SK-N-SH (cell line): ENCODE measurements at regions not wholly inside any gene's neighbourhood (a gene's known extent, or its start where the extent isn't known, plus 50 kb on each side); places are given as distances from the start of the nearest gene placed in this dataset.

Experiments used
- CTCF ChIA-PET: fragments of 300-600, 350-600 bp; formaldehyde crosslinking; extraction: SDS; loops from one replicate; lab custom pipeline; 2021; lab: Yijun Ruan, JAX
- POLR2A ChIA-PET: fragments of 350-600 bp; sonication (Branson Sonifier 250); formaldehyde crosslinking; extraction: SDS; loops from one replicate; lab custom pipeline; 2020; ENCODE audit warnings: antibody characterized with exemption, inconsistent platforms; lab: Yijun Ruan, JAX
- DNase-seq: peaks from one replicate; pipeline ENCODE4 v3.0.0; 2012
- H2AFZ ChIP-seq: fragments of 200-600 bp; sonication (generic); 2 replicates; pipeline ENCODE4 v1.8.1; 2016; ENCODE audit warnings: antibody characterized with exemption, mild to moderate bottlenecking, low read depth
- H3F3A ChIP-seq: fragments of 200-600 bp; sonication (generic); replicated peaks from 2 replicates; pipeline ENCODE3; 2016; ENCODE audit warnings: antibody characterized with exemption, mild to moderate bottlenecking; ENCODE audit not compliant: insufficient read depth
- H3K27ac ChIP-seq, 2 experiments: fragments of 200-500 bp in 1 of 2; fragments of 200-600 bp in 1 of 2; sonication (Bioruptor generic) in 1 of 2; sonication (generic), shearing (Covaris generic) in 1 of 2; 2 replicates each; pipeline versions ENCODE4 v1.5.1 to v1.6.1; 2014 to 2016; ENCODE audit warnings: low read depth in 2 of 2, inconsistent platforms in 1 of 2, low read length in 1 of 2, mild to moderate bottlenecking in 1 of 2, mixed read lengths in 1 of 2
- H3K27me3 ChIP-seq: fragments of 200-600 bp; sonication (generic), shearing (Covaris generic); 2 replicates; pipeline ENCODE4 v1.6.1; 2016; ENCODE audit warnings: mixed run types; ENCODE audit not compliant: insufficient read depth
- H3K36me3 ChIP-seq, 2 experiments: fragments of 200-500 bp in 1 of 2; fragments of 200-600 bp in 1 of 2; sonication (Bioruptor generic) in 1 of 2; sonication (generic) in 1 of 2; replicated peaks in 1 of 2; 2 replicates each; pipeline versions ENCODE3 to v1.5.1; 2014 to 2016; ENCODE audit warnings: low read length in 1 of 2, mild to moderate bottlenecking in 1 of 2; ENCODE audit not compliant: insufficient read depth in 2 of 2, control insufficient read depth in 1 of 2
- H3K4me1 ChIP-seq, 2 experiments: fragments of 200-500 bp in 1 of 2; fragments of 200-600 bp in 1 of 2; sonication (Bioruptor generic) in 1 of 2; sonication (generic), shearing (Covaris generic) in 1 of 2; 2 replicates each; pipeline versions ENCODE4 v1.5.1 to v1.6.1; 2014 to 2016; ENCODE audit warnings: low read depth in 1 of 2, low read length in 1 of 2, mixed run types in 1 of 2; ENCODE audit not compliant: insufficient read depth in 2 of 2, control insufficient read depth in 1 of 2
- H3K4me2 ChIP-seq: fragments of 200-600 bp; sonication (generic), shearing (Covaris generic); 2 replicates; pipeline ENCODE4 v1.6.1; 2017; ENCODE audit warnings: mixed run types
- H3K4me3 ChIP-seq, 2 experiments: fragments of 200-500 bp in 1 of 2; fragments of 200-600 bp in 1 of 2; sonication (Bioruptor generic) in 1 of 2; sonication (generic), shearing (Covaris generic) in 1 of 2; 2 replicates each; pipeline versions ENCODE4 v1.5.1 to v1.8.1; 2014 to 2016; ENCODE audit warnings: low read depth in 2 of 2, inconsistent platforms in 1 of 2, low read length in 1 of 2, mild to moderate bottlenecking in 1 of 2, mixed read lengths in 1 of 2, moderate library complexity in 1 of 2
- H3K79me2 ChIP-seq: fragments of 200-600 bp; sonication (generic); 2 replicates; pipeline ENCODE4 v1.8.1; 2017; ENCODE audit warnings: mild to moderate bottlenecking; ENCODE audit not compliant: insufficient read depth
- H3K9ac ChIP-seq: fragments of 200-600 bp; sonication (generic); 2 replicates; pipeline ENCODE4 v1.6.1; 2017; ENCODE audit warnings: mixed run types
- H3K9me2 ChIP-seq: fragments of 200-600 bp; sonication (generic); 2 replicates; pipeline ENCODE4 v1.6.1; 2017; ENCODE audit warnings: mixed run types
- H3K9me3 ChIP-seq: fragments of 200-600 bp; sonication (generic); 2 replicates; pipeline ENCODE4 v1.6.1; 2017; ENCODE audit warnings: mixed run types, mild to moderate bottlenecking, moderate library complexity
- H4K20me1 ChIP-seq: fragments of 200-600 bp; sonication (generic); 2 replicates; pipeline ENCODE4 v1.6.1; 2017; ENCODE audit warnings: mild to moderate bottlenecking, mixed run types; ENCODE audit not compliant: insufficient read depth
- CHD2 ChIP-seq: fragments of 150-350 bp; IDR thresholded peaks from 2 replicates; pipeline ENCODE4 v1.6.1; 2018; ENCODE audit warnings: low read length; ENCODE audit not compliant: partially characterized antibody
- CTCF ChIP-seq: fragments of 200-600 bp; sonication (generic); IDR thresholded peaks from 2 replicates; pipeline ENCODE4 v1.6.1; 2017; ENCODE audit warnings: antibody characterized with exemption, mild to moderate bottlenecking, moderate library complexity
- ELF1 ChIP-seq: IDR thresholded peaks from 2 replicates; pipeline ENCODE4 v1.4.0; 2012
- EP300 ChIP-seq, 2 experiments: IDR thresholded peaks; 2 replicates each; pipeline versions ENCODE4 v1.4.0 to v1.6.1; 2012; ENCODE audit warnings: borderline replicate concordance in 1 of 2, low read depth in 1 of 2, low read length in 1 of 2
- FOXM1 ChIP-seq: IDR thresholded peaks from 2 replicates; pipeline ENCODE4 v1.4.0; 2012; ENCODE audit warnings: low read depth, mild to moderate bottlenecking
- GATA2 ChIP-seq: sonication (generic); formaldehyde crosslinking; IDR thresholded peaks from 2 replicates; pipeline ENCODE4 v1.5.0; 2020; ENCODE audit warnings: mild to moderate bottlenecking, missing genetic modification reagents
- IRF3 ChIP-seq: fragments of 150-350 bp; IDR thresholded peaks from 2 replicates; pipeline ENCODE4 v1.6.1; 2016; ENCODE audit warnings: mild to moderate bottlenecking, low read depth, low read length
- JUND ChIP-seq: IDR thresholded peaks from 2 replicates; pipeline ENCODE4 v1.4.0; 2012
- MEF2A ChIP-seq: IDR thresholded peaks from 2 replicates; pipeline ENCODE4 v1.4.0; 2012; ENCODE audit warnings: low read depth, borderline replicate concordance
- MXI1 ChIP-seq: IDR thresholded peaks from 2 replicates; pipeline ENCODE4 v1.6.1; 2012; ENCODE audit warnings: mild to moderate bottlenecking, low read depth, low read length, improper control_type of control experiment
- NFIC ChIP-seq: IDR thresholded peaks from 2 replicates; pipeline ENCODE4 v1.4.0; 2012; ENCODE audit warnings: borderline replicate concordance
- RAD21 ChIP-seq: IDR thresholded peaks from 2 replicates; pipeline ENCODE4 v1.6.1; 2012; ENCODE audit warnings: mild to moderate bottlenecking, low read length
- RXRA ChIP-seq: IDR thresholded peaks from 2 replicates; pipeline ENCODE4 v1.4.0; 2012; ENCODE audit warnings: low read depth, mild to moderate bottlenecking, borderline replicate concordance
- SIN3A ChIP-seq: IDR thresholded peaks from 2 replicates; pipeline ENCODE4 v1.6.1; 2012; ENCODE audit warnings: low read depth, mild to moderate bottlenecking, low read length, moderate library complexity, borderline replicate concordance
- USF2 ChIP-seq: fragments of 150-350 bp; IDR thresholded peaks from 2 replicates; pipeline ENCODE4 v1.6.1; 2017; ENCODE audit warnings: antibody characterized with exemption, low read length, low read depth, borderline replicate concordance
- WGBS: methylation state at CpG from one replicate; pipeline ENCODE4 v1.1.6; 2017; ENCODE audit warnings: low lambda C conversion rate; 5-methylcytosine and 5-hydroxymethylcytosine counted together

- Histone ChIP-seq H3K4me1 (peaks cover 0 to 16% of the 10 kb centered on the region in 2 experiments; a peak in 2 of 4 replicates), H3K9ac (no peak overlapping the region), H3K4me2 (no peak overlapping the region), H2AFZ (no peak overlapping the region), H3K4me3 (no peak overlapping the region), H4K20me1 (no peaks in the 10 kb centered on the region), H3K79me2 (no peaks in the 10 kb centered on the region), H3F3A (no peaks in the 10 kb centered on the region), H3K9me3 (0 out of 2 replicates have a peak, but pooled peaks cover under 1% of the 10 kb centered on the region), H3K27me3 (no peaks in the 10 kb centered on the region), H3K27ac (no peak overlapping the region), H3K9me2 (no peaks in the 10 kb centered on the region), H3K36me3 (no peaks in the 10 kb centered on the region)
- ChIA-PET CTCF (interaction anchor here (1.2 to 1.9 kb wide), 4 partner anchors 9 to 226 kb away, joined by 4 to 7 read pairs (median 6); no protein-coding TSS in a partner anchor), POLR2A (no interaction called here)
- TF ChIP-seq NFIC, result no peak
- TF ChIP-seq MEF2A, result no peak
- no peak for TF ChIP-seq IRF3
- TF ChIP-seq RXRA, result no peak
- 67% methylated on average over 5 of the region's 5 CpGs for WGBS
- DNase-seq, result no peak
These were observed 198.6 kb upstream of the BMPER start for GRCh38 chr7:33706771-33707200.

GRCh38 chr7:33707427-33707826, 197.9 kb upstream of the BMPER start:
- no peaks in the 10 kb centered on the region for H3K36me3 ChIP-seq
- TF ChIP-seq NFIC (no peak), USF2 (no peak), IRF3 (no peak), CHD2 (no peak), CTCF (no peak), JUND (no peak), EP300 (IDR thresholded peaks at IDR 0.05; ENCODE audit: borderline replicate concordance in 1 of 2, low read depth in 1 of 2, low read length in 1 of 2) (no peak), SIN3A (no peak), MXI1 (no peak), RAD21 (no peak), FOXM1 (no peak), GATA2 (CRISPR knock-in tag) (no peak), ELF1 (no peak)
- TF ChIP-seq, all 33 proteins: peak for 0
- ChIA-PET POLR2A (no interaction called here), CTCF (interaction anchor here (0.9 to 1.9 kb wide), 6 partner anchors 9 to 464 kb away, joined by 3 to 7 read pairs (median 5); no protein-coding TSS in a partner anchor)
- no peak overlapping the region for H2AFZ ChIP-seq
- H4K20me1 ChIP-seq, result no peaks in the 10 kb centered on the region
- H3K9ac ChIP-seq, result no peak overlapping the region
- H3K4me2 ChIP-seq, result no peak overlapping the region
- DNase-seq, result no peak
- H3K27me3 ChIP-seq, result no peaks in the 10 kb centered on the region
- H3K9me3 ChIP-seq, result no peaks in the 10 kb centered on the region
- no peaks in the 10 kb centered on the region for H3F3A ChIP-seq
- H3K4me3 ChIP-seq, result no peak overlapping the region
- H3K4me1 ChIP-seq, result peaks cover 0 to 17% of the 10 kb centered on the region in 2 experiments; a peak in 2 of 4 replicates
- WGBS, result 50% methylated on average over 2 of the region's 2 CpGs
- H3K79me2 ChIP-seq, result no peaks in the 10 kb centered on the region
- H3K9me2 ChIP-seq, result no peaks in the 10 kb centered on the region
- H3K27ac ChIP-seq, result no peak overlapping the region
